ENCODE measurements at regions not wholly inside any gene's neighbourhood (a gene's known extent, or its start where the extent isn't known, plus 50 kb on each side); places are given as distances from the start of the nearest gene placed in this dataset.

- DNase-seq (ENCODE audit: low spot score) = no peak
These were observed 79.6 kb upstream of the NRXN1 start for GRCh38 chr2:51111532-51111931.

DNA sequence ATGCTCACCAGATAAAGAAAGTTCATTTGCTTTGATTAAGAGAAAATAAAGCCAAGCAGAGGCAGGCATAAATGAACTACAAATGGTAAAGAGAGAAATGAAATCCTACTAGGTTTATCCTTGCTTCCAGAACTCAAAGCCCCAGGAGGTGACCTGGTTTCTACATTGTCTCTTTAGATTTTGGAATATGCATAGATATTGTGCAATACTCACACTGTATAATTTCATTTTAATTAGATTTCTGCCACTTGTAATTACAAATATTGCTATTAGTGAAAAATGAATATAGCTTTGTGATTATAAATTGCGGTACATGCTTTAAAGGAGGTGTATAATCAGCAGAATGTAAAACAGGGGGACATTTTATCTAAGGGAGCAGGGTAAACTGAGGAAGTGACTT lies 76.9 kb upstream of the NRXN1 start:
- DNase-seq (ENCODE audit: low spot score) = no peak

DNA sequence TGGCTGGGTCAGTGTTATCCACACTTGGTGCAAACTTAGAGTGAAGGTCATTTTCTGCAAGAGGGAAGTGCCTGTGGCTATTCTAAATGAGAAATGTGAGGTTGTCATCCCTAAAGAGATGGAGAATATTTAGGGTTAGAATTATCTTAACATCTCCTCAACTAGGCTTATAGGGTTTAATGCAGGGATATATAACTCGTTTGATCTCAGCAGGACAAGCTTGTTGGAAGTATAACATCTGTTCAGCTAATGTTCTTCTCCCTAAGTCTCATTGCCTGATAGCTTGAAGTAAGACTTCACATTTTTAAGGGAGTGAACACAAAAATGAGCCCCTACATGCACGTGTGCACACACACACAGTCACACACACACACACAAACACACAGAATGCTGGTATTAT lies 75.9 kb upstream of the NRXN1 start:
- DNase-seq (ENCODE audit: low spot score) = no peak

GRCh38 chr2:51105811-51106210 lies 73.9 kb upstream of the NRXN1 start:
- no peak for DNase-seq (ENCODE audit: low spot score)

GRCh38 chr2:51103205-51103604 lies 71.3 kb upstream of the NRXN1 start:
- DNase-seq (ENCODE audit: low spot score) = no peak

GRCh38 chr2:51093016-51093415 lies 61.1 kb upstream of the NRXN1 start:
- DNase-seq (ENCODE audit: low spot score) = no peak

DNA sequence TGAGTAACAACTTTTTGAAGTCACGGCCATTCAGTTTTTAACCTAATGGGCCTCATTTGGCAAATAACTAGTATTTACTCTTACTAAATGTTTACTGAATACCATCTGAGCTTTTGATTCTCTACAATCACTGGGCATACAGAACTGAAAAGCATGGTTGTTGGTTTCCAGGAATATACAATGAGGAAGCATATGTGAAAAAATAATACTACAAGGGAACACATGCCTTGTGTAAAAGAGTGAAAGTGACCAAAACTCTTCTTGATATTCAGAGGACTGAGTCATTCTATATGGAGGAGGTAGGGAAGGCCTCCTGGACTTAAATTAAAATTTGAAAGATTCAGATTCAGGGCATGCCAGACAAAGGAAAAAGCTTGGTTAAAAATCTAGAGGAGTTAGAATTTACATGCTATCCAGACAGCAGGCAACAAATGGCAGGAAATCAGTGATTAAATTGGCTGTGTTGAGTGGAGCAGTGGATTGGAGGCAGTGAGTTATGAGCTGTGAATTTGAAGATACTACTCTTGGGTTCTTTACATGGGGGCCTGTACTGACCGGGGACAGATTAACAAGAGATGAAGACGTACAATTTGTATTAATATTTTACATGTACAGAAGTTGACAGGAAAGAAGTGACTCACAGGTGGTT lies 53.6 kb upstream of the NRXN1 start:
- no peak for DNase-seq (ENCODE audit: low spot score)

DNA sequence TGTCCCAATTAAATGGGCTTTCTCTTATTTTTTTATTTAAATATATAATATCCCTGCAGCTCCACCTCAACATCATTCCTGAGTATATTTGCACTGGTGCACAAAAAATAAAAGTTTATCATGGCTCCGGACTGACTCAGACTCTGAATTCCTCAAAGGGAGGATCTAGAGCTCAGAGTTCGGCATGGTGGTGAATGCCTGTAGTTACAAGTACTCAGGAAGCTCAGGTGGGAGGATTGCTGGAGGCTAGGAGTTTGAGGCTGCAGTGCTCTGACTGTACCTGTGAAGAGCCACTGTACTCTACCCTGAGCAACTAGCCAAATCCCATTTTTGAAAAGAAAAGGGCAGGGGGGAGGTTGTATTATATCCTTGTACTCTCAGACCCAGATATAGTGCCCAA lies 52.8 kb upstream of the NRXN1 start:
- DNase-seq (ENCODE audit: low spot score) = no peak
